HG03520 (cell line): ENCODE measurements at regions not wholly inside any gene's neighbourhood (a gene's known extent, or its start where the extent isn't known, plus 50 kb on each side); places are given as distances from the start of the nearest gene placed in this dataset.
"Not testable (repeated sequence)": the region's sequence is repeated elsewhere in the genome, so short reads cannot be mapped to it uniquely, and the experiment has no call there.

ENCODE experiments used
- ATAC-seq: cut with Tn5 transposase; IDR thresholded peaks from one replicate; pipeline ENCODE4 v1.9.1; 2021; ENCODE audit warnings: mild to moderate bottlenecking, moderate library complexity; ENCODE audit not compliant: unreplicated experiment

DNA sequence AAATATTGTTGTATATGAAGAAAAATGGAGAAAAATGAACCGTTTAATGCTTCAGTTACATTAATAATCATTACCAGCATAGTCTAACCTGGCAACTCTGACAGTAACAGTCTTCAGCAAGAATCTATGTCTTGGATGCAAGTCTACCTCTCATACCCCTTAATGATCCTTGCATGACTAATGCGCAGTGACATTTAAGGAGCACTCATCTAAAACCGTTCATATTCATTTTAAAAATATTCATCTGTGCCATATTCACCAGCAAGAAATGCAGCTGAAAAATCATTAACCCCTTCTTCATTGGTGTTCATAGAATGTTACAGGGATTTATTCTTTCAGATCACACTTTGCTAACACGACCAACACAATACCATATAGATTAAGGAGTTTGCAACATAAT is 227.2 kb upstream of the ASCC3 start:
- ATAC-seq, result no peak

DNA sequence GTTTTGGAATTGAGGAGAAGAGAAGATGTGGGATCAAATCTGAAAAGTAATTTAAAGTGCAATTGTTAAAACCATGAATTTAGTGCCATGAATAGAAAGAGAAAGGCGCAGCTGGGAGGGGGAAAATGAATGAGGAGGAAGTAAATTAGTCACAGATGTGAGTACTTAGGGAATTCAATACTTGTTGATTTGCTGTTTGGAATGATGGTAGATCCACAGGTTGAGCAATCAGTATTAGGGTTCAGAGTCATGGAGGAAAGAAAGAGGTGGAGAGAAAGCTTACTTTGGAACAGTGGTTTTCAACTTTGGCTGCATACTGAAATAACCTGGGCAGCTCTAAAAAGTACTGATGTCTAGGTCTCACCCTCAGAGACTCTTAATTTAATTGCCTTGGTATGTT is 229.7 kb upstream of the ASCC3 start:
- no peak for ATAC-seq

DNA sequence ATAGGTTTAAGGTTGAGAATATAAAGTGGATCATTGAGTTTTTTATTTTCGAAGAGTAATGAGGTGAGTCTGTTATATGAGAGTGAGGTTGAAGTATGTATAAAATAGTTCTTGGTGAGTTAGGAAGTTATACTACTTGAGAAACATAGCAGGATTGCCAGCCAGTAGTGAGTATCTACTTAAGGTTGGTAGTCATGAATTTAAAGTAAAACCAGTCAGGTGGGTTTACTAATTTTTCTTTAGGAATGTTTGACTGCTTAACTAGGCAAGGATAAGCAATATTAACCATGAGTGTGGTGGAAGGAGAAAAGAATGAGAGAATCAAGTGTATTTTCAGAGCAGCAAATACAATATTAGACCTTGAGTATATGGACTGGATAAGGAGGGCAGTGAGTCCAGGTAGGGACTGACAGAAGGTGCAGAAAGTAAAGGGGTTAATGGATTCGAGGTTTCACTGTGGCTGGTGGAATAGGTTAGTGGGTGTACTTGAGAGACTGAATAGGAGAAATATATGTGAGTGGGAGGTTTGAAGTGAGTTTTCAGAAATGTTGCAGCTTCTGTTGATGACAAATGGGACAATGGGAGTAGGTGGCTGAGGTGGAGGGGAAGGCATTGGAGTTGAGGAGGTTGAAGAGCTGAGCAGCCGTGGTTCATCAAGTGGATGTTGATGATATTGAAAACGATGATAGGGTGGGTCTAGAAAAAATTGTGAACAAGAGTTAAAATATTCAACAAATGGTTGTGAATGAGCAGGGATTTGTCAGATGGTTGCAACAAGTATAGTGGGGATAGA is 232.5 kb upstream of the ASCC3 start:
- ATAC-seq, result no peak

DNA sequence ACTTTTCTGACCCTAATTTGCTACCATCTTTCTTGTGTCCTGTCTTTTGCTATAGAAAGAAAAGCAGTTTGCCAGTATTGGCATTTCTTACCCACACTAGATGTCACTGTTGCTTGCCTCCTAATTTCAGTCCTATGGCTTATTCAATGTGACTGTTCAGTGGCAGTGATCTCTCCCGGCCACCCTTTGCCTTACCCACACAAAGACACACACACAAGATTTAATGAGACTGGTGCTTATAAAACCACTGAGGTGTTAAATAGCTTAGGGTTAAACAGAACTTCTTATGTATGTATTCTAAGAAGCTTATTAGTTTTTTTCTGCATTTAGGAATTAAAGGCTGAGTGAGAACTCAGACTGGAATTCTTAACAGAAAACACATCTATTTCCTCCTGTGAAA is 233.6 kb upstream of the ASCC3 start:
- no peak for ATAC-seq

DNA sequence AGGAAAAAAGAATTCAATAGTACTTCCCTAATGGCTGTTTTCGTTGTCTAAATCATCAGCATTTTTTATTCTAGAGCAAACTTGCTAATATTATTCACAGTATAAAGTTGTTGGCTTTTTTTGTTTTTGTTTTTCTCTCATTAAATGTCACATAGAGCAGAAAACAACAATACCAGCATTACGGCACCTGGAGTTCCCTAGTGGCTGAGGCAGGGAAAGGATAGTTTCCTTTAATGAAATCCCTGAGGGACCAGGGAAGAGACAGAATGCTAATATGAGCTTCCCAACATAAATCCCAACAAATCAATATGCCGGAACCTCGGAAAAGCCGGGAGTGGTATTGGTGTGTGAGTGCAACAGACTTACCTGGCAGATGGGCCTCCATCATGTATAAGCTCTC is 235.2 kb upstream of the ASCC3 start:
- ATAC-seq, result no peak

DNA sequence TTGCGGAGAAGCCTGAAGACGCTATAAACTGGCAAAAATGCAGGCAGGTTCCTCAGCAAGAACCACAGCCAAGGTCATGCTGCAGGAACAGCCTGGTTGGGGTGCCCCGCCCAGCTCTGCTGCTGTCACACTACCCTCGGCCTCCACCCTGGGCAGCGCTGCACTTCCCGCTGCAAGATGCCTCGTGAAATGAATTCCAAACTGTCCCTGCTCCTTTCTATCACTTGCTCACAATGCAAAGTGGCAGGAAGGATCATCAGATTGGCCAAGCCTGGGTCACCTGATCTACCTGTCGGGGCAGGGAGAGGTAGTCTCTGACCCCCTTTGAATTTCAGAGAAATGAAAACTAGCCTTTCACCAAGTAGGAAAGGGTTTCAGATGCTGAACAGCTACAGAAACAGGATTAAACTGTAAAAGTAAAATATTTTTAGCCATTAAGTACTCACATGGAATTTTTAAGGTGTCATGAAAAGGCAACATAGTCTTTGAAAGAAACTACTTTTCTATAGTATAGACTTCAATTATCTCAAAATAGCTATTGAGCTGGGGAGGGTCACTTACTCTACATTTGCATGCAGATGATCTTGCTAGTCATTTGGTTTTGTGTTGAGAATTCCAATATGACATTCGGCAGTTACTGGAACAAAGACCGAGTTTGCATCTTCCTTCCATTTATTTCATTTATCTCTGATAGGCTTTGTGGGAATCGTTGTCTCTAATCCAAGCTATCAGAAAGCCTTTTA is 236.4 kb upstream of the ASCC3 start:
- ATAC-seq, result no peak

DNA sequence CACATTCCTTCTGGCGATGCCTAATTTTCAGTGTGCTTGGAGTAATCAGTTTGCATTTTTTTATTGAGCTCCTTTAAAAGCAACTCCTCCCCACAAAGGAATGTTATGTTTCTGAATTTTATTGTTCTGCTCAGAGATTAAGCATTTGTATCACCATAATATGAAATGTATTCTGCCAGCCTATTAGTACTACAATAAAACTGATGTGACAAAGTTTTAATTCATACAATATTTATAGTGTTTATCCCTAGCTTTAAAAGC is 236.9 kb upstream of the ASCC3 start:
- no peak for ATAC-seq

DNA sequence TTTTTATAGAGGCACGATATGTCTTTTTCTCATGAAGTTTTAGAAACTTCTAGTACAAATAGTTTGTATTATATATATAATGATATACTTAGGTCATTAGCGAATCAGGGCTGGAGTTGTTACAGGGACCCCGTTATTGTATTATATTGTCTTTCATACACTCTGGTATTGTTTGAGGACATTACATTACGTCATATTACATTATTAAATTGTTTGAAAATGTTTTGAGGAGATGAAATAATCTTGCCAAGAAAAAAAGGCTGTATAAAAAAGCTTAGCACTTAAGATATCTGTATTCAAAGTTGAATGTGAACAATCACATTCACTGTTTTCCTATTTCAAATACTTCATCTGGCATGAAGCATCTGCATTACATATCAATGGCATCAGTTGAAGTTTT is 239.6 kb upstream of the ASCC3 start:
- ATAC-seq, result no peak

DNA sequence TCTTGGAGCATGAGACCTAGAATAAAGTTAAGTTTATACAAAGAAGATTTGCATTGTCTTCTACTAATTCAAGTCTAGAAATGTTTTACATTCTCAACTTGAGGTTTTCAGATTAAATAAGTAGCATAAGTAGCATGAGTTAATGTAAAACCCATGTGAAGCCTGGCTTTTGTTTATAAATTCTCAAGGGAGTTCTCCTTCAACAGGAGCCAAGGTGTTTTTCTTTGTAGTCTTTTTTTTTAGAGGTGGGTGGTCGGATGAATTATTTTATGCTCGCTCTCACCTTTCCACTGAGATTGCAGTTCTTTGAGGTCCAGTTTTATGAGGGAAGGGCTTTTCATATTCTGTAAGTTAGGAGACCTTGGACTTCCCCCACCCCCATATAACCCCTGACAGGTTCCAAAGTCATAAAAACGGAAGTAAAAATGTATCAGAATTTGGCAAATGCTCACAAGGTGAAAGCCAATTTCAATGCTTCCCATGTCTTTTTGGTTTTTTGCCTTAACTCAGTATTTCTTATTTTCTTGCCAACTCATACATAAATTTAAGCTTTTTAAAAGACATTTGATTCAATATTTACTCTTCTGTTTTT is 244.3 kb upstream of the ASCC3 start:
- no peak for ATAC-seq

DNA sequence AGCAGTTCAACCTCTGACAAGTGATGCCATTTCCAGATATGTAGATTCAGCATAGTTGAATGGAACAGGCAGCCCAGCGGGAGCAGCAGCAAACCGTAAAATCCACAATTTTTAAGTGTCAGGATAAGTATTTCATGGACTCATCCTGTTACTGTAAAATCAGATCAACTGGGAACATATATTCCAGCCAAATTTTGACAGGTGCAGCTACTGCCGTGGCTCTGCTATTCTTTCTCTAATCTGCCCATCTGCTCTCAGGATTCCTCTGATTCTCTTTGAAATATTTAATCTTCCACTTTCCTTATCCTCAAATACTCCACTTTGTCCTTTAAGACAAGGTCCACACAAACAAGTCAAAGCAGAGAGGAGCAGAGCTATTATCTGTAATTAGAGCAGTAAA is 245.4 kb upstream of the ASCC3 start:
- no peak for ATAC-seq

DNA sequence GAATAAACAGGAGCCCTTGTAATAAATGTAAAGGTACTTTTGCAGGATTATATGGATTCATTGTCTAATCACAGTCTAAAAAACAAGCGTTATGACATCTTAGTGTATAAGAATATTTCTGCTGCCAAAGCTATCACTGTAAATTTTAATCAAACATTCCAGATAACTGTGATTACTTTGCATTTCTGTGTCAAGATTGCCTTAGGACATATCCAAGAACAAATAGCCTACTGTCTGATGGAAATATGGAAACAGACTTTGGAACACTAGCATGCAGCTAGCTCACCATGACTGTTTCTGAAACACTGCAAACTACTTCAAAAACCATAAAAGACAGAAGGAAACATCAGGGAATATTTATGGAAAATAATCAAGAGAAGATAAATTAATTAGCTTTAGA is 248.7 kb upstream of the ASCC3 start:
- ATAC-seq, result no peak

DNA sequence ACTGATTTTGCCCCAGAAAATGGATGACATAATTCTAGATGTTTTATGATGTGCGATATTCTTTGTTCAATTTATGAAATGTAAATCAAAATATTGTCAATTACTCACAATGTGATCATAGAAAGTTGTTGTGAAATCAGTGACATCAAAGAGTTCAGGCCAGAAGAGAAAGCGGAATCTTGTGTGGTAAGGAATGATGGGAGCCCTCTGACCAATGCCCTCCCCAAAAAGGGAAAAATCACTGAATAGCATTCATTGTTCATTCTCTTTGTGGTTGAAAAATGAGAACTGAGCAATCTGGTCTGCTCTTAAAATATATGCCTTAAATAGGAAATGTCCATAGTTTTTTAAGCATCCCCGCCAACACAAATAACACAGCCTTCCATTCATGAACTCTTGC is 247.1 kb upstream of the GRIK2 start:
- ATAC-seq, result no peak

DNA sequence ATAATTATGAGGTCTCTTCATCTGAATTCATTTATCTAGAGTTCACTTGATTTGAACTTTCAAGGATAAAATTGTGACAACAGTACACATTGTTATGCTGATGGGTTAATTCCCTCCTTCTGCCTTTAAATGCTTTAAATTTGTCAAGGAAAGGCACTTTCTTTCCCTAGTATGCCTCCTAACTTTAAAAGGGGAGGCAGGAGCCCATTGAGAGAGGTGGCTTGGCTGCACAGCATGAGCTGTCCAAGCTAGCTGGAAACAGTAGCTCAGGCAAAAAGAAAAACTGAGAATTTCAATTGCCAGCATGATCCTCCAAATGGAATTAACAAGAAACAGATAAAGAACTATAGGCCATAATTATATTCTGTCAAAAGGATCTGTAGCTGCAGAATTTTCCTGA is 243.3 kb upstream of the GRIK2 start:
- ATAC-seq, result no peak

DNA sequence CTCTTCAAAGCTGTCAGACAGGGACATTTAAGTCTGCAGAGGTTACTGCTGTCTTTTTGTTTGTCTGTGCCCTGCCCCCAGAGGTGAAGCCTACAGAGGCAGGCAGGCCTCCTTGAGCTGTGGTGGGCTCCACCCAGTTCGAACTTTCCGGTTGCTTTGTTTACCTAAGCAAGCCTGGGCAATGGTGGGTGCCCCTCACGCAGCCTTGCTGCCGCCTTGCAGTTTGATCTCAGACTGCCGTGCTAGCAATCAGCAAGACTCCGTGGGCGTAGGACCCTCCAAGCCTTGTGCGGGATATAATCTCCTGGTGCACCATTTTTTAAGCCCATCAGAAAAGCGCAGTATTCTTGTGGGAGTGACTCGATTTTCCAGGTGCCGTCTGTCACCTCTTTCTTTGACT is 235.9 kb upstream of the GRIK2 start:
- ATAC-seq, result not testable (repeated sequence)

DNA sequence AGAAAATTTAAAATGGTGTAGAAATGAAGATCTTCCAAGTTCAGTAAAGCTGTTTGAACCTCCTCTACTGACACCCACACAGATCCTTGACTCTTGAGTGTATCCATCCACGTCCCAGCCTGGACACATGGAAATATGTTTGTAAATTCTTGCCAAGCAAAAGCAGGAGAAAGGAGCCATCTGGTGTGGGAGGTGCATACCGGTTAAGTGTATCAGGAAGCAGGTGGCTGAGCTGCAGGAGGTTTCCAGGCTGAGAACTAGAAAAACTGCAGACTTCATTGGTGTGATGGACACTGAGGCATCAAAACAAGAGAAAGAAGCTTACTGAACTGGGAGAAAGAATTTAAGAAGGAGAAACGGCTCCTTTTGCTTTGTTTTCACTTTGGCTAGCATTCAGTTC is 229.9 kb upstream of the GRIK2 start:
- ATAC-seq, result no peak

DNA sequence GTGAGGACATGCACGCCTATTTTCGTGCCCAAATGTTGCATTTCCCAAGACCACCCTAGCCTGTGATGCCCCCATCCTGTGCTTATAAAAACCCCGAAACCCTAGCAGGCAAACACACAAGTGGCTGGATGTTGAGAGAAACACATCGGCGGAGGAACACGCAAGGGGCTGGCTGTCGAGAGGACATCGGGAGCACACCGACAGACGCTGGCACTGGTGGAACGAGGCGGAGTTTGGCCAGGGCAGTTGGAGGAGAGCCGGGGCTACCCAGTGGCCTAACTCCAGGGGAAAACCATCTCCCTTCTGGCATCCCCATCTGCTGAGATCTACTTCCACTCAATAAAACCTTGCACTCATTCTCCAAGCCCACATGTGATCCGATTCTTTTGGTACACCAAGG is 225.9 kb upstream of the GRIK2 start:
- ATAC-seq, result no peak

DNA sequence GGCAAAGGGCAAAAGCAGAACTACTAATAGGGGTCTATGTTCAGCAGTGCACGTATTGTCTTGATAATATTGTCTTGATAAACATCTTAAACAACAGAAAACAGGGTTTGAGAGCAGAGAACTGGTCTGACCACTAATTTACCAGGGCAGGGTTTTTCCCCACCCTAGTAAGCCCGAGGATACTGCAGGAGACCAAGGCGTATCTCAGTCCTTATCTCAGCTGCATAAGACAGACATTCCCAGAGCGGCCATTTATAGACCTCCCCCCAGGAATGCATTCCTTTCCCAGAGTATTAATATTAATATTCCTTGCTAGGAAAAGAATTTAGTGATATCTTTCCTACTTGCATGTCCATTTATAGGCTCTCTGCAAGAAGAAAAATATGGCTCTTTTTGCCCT is 222.5 kb upstream of the GRIK2 start:
- ATAC-seq, result not testable (repeated sequence)

DNA sequence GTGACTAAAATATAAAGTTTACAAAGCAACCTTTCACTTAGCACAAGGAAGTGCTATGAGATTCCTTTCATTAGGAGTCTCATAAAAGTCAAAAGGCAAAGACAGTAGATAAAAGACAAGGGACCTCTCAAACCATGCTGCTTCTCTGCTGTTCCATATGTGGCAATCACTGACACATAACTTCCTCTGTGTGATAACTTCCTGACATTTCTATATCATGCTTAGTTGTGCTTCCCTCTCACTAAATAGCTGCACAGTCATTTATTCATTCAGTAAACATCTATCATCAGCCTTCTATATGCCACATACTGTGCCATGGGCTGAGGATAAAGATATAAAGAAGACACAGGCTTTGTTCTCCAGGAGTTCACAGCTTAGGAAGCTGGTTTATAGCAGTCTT is 214.8 kb upstream of the GRIK2 start:
- ATAC-seq, result no peak

DNA sequence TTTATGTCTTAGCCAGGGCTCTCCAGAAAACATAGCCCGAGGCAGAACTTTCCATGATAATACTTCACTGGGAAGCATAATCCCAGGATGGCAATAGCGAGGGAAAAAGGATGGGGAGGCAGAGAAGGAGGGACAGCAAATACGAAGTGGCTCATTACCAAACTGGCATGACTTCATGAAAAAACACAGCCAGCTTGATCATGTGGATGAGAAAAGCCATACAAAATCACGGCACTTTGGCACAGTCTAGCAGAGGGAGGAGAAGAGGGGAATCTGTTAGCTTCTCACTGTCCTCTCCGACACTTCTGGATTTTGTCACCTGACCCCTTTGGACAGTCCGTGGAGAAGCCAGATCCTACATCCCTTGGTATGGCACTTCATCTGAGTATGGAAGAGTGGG is 212.5 kb upstream of the GRIK2 start:
- no peak for ATAC-seq

DNA sequence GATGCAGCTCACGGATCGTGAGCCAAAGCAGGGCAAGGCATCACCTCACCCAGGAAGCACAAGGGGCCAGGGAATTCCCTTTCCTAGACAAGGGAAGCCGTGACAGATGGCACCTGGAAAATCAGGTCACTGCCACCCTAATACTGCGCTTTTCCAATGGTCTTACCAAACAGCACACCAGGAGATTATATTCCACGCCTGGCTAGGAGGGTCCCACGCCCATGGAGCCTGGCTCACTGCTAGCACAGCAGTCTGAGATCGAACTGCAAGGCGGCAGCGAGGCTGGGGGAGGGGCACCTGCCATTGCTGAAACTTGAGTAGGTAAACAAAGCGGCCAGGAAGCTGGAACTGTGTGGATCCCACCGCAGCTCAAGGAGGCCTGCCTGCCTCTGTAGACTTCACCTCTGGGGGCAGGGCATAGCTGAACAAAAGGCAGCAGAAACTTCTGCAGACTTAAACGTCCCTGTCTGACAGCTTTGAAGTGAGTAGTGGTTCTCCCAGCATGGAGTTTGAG is 205.2 kb upstream of the GRIK2 start:
- ATAC-seq, result not testable (repeated sequence)

DNA sequence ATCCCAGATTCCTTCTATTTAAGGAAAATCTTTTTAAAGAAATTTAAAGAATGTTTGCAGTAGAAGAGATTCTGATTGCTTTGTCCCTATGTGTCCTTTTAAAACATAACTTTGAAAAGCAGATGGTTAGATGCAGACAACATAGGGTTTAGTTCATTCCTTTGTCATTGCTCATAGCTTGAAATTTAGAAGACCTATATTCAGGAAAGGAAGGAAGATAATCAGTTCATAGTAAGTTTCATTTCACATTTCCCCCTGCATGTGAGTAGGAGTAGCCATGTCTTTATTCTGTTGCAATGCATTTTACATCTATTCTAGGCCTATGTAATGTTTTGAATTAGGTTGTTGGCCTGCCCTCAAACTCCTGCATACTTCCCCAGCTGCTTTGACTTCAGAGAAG is 197.9 kb upstream of the GRIK2 start:
- ATAC-seq, result no peak

DNA sequence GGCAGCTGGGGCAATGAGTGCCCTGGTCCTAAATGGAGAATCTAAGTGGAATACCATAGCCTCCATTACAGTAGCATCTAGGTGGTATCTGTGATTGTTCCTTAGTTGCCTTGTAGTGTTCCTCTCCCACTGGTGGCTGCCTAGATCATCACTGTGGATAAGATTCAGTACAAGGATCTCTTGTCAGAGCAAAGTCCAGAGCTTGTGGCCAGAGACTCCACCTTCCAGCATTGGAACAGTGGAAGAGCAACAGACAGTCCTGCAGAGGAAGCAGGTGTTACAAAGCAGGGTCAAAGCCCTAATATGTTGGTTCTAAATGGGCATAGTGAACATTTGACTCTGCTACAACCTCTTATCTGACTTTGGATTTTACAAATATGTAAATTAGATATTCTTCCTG is 194.1 kb upstream of the GRIK2 start:
- ATAC-seq, result no peak
